ENCODE measurements at regions not wholly inside any gene's neighbourhood (a gene's known extent, or its start where the extent isn't known, plus 50 kb on each side); places are given as distances from the start of the nearest gene placed in this dataset.

- TF ChIP-seq CEBPB (IDR thresholded peaks at IDR 0.05) (no peak), BHLHE40 (IDR thresholded peaks at IDR 0.05; ENCODE audit: low read depth, low read length) (no peak), CTCF (IDR thresholded peaks at IDR 0.05) (no peak), EP300 (IDR thresholded peaks at IDR 0.05) (no peak), POLR2A (IDR thresholded peaks at IDR 0.05; ENCODE audit: low read length) (no peak), NPAS2 (CRISPR knock-in tag; IDR thresholded peaks at IDR 0.05; ENCODE audit: borderline replicate concordance) (no peak), KDM5A (IDR thresholded peaks at IDR 0.05) (no peak), SMC3 (IDR thresholded peaks at IDR 0.05) (no peak), BCL3 (IDR thresholded peaks at IDR 0.05) (no peak), MAZ (IDR thresholded peaks at IDR 0.05; ENCODE audit: borderline replicate concordance, low read depth, low read length) (no peak)
- TF ChIP-seq, protein P1, sequence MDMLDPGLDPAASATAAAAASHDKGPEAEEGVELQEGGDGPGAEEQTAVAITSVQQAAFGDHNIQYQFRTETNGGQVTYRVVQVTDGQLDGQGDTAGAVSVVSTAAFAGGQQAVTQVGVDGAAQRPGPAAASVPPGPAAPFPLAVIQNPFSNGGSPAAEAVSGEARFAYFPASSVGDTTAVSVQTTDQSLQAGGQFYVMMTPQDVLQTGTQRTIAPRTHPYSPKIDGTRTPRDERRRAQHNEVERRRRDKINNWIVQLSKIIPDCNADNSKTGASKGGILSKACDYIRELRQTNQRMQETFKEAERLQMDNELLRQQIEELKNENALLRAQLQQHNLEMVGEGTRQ (IDR thresholded peaks at IDR 0.05) = no peak
Measured at GRCh38 chrX:7204619-7205018, 56.7 kb upstream of the PUDP start.
